ENCODE measurements at regions not wholly inside any gene's neighbourhood (a gene's known extent, or its start where the extent isn't known, plus 50 kb on each side); places are given as distances from the start of the nearest gene placed in this dataset.
A peak's percentile ranks its signal among the peaks of the same experiment; 100 is the strongest.

DNA sequence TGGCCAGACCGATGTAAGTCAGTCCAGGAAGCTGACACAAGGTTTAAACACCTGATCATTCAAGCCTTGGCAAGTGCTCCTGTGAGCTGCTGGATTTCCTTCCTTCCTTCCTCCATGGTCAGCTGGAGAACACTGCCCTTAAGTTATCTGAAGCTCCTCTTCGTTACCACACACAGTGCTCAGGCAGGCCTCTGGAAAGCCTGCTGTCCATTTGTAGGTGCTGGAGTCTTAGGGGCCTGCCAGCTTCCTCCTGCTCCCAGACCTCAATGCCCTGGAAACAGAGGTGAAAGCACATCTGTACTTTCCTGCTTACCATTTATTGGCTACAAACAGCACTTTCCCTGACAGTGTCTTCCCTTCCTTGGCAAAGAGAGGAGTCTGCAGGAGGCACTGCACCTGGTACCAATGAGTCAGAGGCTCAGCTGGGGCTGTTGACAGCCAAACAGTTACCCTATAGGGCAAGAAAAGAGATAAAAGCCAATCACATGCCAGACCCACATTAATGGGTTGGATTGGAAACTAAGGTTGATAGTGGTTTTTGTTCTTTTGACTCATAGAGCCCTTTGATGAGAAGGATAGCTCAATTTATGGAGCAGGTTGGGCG lies 72.6 kb upstream of the PUM3 start:
- no peak for DNase-seq (ENCODE audit: low read depth)

- DNase-seq (ENCODE audit: low read depth), result no peak
Measured at GRCh38 chr9:2913026-2913425, 69.1 kb upstream of the PUM3 start.

- DNase-seq (ENCODE audit: low read depth), result peak; percentile 2
Measured at GRCh38 chr9:2907411-2907810, 63.5 kb upstream of the PUM3 start.

- DNase-seq (ENCODE audit: low read depth), result no peak
Measured at GRCh38 chr9:2904242-2904930, 60.5 kb upstream of the PUM3 start.
